HEK293 (cell line): ENCODE measurements at regions not wholly inside any gene's neighbourhood (a gene's known extent, or its start where the extent isn't known, plus 50 kb on each side); places are given as distances from the start of the nearest gene placed in this dataset.

Experiments
- CTCF ChIA-PET: fragments of 350-600 bp; formaldehyde crosslinking; extraction: SDS; loops from one replicate; lab custom pipeline; 2021; ENCODE audit warnings: antibody characterized with exemption; lab: Yijun Ruan, JAX
- POLR2A ChIA-PET: fragments of 300-600 bp; formaldehyde crosslinking; extraction: SDS; loops from one replicate; lab custom pipeline; 2020; ENCODE audit warnings: antibody characterized with exemption, inconsistent platforms; lab: Yijun Ruan, JAX
- H3K27ac ChIP-seq: fragments of 200-500 bp; sonication (Bioruptor generic); 2 replicates; pipeline ENCODE4 v1.5.1; 2014; ENCODE audit warnings: low read depth, low read length, control low read depth, inconsistent platforms; ENCODE audit errors: extremely low read depth
- H3K36me3 ChIP-seq, 2 experiments: fragments of 200-500 bp in 1 of 2; sonication (Bioruptor generic) in 1 of 2; 1 replicate in 1 of 2; 2 replicates in 1 of 2; pipeline ENCODE4 v1.5.1; 2014 to 2017; ENCODE audit warnings: inconsistent platforms in 2 of 2, low read length in 2 of 2; ENCODE audit not compliant: control insufficient read depth in 2 of 2, insufficient read depth in 1 of 2
- H3K4me1 ChIP-seq: fragments of 200-500 bp; sonication (Bioruptor generic); 2 replicates; pipeline ENCODE4 v1.5.1; 2014; ENCODE audit warnings: mild to moderate bottlenecking, low read length, inconsistent platforms; ENCODE audit not compliant: control insufficient read depth, insufficient read depth
- H3K4me3 ChIP-seq: 2 replicates; pipeline ENCODE4 v1.5.1; 2011; ENCODE audit warnings: low read depth, mild to moderate bottlenecking, control low read depth, low read length, moderate library complexity
- H3K9me3 ChIP-seq: fragments of 200-500 bp; sonication (Bioruptor generic); 2 replicates; pipeline ENCODE4 v1.5.1; 2014; ENCODE audit warnings: low read depth, low read length, inconsistent platforms; ENCODE audit not compliant: control insufficient read depth, insufficient read depth
- GLIS2 ChIP-seq: fragments of 450-650 bp; formaldehyde crosslinking; IDR thresholded peaks from 2 replicates; pipeline ENCODE4 v1.5.1; 2016; ENCODE audit warnings: missing biosample characterization, missing genetic modification characterization
- YY1 ChIP-seq: fragments of 450-650 bp; formaldehyde crosslinking; IDR thresholded peaks from 2 replicates; pipeline ENCODE4 v1.5.1; 2018; ENCODE audit warnings: missing biosample characterization, missing genetic modification characterization
- ZNF138 ChIP-seq: fragments of 450-650 bp; formaldehyde crosslinking; IDR thresholded peaks from 2 replicates; pipeline ENCODE4 v1.5.1; 2016; ENCODE audit warnings: missing biosample characterization, missing genetic modification characterization, borderline replicate concordance
- ZNF175 ChIP-seq: fragments of 450-650 bp; formaldehyde crosslinking; IDR thresholded peaks from 2 replicates; pipeline ENCODE4 v1.5.1; 2016; ENCODE audit warnings: missing biosample characterization, missing genetic modification characterization
- ZNF26 ChIP-seq: fragments of 450-650 bp; formaldehyde crosslinking; IDR thresholded peaks from 2 replicates; pipeline ENCODE4 v1.5.1; 2016; ENCODE audit warnings: missing biosample characterization, missing genetic modification characterization
- ZNF362 ChIP-seq: fragments of 450-650 bp; formaldehyde crosslinking; IDR thresholded peaks from 2 replicates; pipeline ENCODE4 v1.5.1; 2016; ENCODE audit warnings: missing biosample characterization, missing genetic modification characterization
- ZNF423 ChIP-seq: fragments of 450-650 bp; formaldehyde crosslinking; IDR thresholded peaks from 2 replicates; pipeline ENCODE4 v1.5.1; 2016; ENCODE audit warnings: missing biosample characterization, missing genetic modification characterization
- ZNF548 ChIP-seq: fragments of 450-650 bp; formaldehyde crosslinking; IDR thresholded peaks from 2 replicates; pipeline ENCODE4 v1.5.1; 2016; ENCODE audit warnings: missing biosample characterization, missing genetic modification characterization
- ZNF571 ChIP-seq: fragments of 450-650 bp; formaldehyde crosslinking; IDR thresholded peaks from 2 replicates; pipeline ENCODE4 v1.5.0; 2017; ENCODE audit warnings: missing biosample characterization, missing genetic modification characterization
- ZNF596 ChIP-seq: fragments of 450-650 bp; IDR thresholded peaks from 2 replicates; pipeline ENCODE4 v1.5.0; 2018; ENCODE audit warnings: missing biosample characterization, mild to moderate bottlenecking, missing genetic modification characterization, moderate library complexity
- ZNF610 ChIP-seq: fragments of 450-650 bp; formaldehyde crosslinking; IDR thresholded peaks from 2 replicates; pipeline ENCODE4 v1.5.1; 2016; ENCODE audit warnings: missing biosample characterization, missing genetic modification characterization, borderline replicate concordance
- ZNF658 ChIP-seq: fragments of 450-650 bp; formaldehyde crosslinking; IDR thresholded peaks from 2 replicates; pipeline ENCODE4; 2016; ENCODE audit warnings: missing biosample characterization, missing genetic modification characterization
- ZNF660 ChIP-seq: fragments of 450-650 bp; IDR thresholded peaks from 2 replicates; pipeline ENCODE4 v1.5.1; 2018; ENCODE audit warnings: missing biosample characterization, mild to moderate bottlenecking, missing genetic modification characterization
- TF ChIP-seq, protein P1 (sequence below): fragments of 450-650 bp; formaldehyde crosslinking; IDR thresholded peaks from 2 replicates; pipeline ENCODE4 v1.5.1; 2016; ENCODE audit warnings: missing biosample characterization, missing genetic modification characterization, borderline replicate concordance
- TF ChIP-seq, protein P2 (sequence below): fragments of 450-650 bp; formaldehyde crosslinking; IDR thresholded peaks from 2 replicates; pipeline ENCODE4 v1.5.1; 2016; ENCODE audit warnings: missing biosample characterization, missing genetic modification characterization, borderline replicate concordance

DNA sequence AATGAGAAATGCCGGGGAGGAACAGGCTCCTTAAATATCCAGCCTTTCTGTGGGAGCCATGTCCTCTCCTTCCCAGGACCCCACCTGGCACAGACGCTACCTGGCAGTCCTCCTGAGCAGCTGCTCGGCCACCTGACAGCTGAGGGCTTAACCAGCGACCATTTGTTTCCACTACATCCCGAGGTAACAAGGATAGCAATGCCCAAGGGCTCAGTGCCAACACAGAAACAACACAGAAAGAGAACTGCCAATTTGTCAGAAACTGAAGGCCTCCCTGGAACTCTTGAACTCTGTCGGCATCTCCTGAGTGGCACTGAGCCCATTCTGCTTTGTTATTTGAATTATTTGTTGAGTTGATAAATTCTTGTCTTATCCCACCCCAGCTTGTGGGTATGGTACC is 122.2 kb upstream of the ARHGAP28 start (continued):
- no peak for TF ChIP-seq ZNF26 (tag by site-specific recombination)
- no peak for TF ChIP-seq GLIS2
- no peak for TF ChIP-seq ZNF362 (tag by site-specific recombination)
- no peak for TF ChIP-seq YY1 (tag by site-specific recombination)
- no peak for TF ChIP-seq ZNF138 (tag by site-specific recombination)
- no peak for TF ChIP-seq ZNF571 (tag by site-specific recombination)
- TF ChIP-seq, protein P1, sequence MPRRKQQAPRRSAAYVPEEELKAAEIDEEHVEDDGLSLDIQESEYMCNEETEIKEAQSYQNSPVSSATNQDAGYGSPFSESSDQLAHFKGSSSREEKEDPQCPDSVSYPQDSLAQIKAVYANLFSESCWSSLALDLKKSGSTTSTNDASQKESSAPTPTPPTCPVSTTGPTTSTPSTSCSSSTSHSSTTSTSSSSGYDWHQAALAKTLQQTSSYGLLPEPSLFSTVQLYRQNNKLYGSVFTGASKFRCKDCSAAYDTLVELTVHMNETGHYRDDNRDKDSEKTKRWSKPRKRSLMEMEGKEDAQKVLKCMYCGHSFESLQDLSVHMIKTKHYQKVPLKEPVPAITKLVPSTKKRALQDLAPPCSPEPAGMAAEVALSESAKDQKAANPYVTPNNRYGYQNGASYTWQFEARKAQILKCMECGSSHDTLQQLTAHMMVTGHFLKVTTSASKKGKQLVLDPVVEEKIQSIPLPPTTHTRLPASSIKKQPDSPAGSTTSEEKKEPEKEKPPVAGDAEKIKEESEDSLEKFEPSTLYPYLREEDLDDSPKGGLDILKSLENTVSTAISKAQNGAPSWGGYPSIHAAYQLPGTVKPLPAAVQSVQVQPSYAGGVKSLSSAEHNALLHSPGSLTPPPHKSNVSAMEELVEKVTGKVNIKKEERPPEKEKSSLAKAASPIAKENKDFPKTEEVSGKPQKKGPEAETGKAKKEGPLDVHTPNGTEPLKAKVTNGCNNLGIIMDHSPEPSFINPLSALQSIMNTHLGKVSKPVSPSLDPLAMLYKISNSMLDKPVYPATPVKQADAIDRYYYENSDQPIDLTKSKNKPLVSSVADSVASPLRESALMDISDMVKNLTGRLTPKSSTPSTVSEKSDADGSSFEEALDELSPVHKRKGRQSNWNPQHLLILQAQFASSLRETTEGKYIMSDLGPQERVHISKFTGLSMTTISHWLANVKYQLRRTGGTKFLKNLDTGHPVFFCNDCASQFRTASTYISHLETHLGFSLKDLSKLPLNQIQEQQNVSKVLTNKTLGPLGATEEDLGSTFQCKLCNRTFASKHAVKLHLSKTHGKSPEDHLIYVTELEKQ (tag by site-specific recombination) = no peak
- TF ChIP-seq, all 188 proteins: peak for 0

DNA sequence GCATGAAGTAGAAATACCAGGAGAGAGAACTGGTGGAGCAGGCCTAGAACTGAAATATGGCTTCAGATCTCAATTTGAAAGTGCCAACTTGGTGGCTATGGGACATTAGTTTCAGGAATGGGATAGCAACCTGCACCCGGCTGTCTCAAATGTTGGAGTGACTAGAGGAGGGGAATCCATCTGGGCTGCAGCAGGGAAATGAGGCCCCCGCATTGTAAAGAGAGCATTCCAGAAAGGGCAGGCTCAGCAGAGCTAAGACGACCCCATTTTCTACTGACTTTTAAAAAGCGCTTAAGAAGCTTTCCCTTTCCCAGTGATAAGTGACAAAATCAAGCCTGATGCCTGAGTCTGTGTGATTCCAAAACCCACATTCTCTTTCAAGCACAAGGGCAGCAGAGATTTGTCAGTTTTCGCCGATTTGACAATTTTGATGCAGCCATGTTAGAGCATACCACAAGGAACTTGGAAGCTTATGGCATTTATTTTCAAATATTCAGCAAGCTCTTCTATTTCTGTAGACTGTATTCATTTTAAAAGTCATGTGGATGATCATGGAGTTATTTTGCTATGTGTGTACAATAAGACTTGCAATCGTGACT is 119.8 kb upstream of the ARHGAP28 start:
- no peak overlapping the region for H3K27ac ChIP-seq
- CTCF ChIA-PET = interaction anchor here (0.8 to 1.2 kb wide), 3 partner anchors 15 to 312 kb away, joined by 3 to 4 read pairs (median 4); no protein-coding TSS in a partner anchor
- no peaks in the 10 kb centered on the region for H3K36me3 ChIP-seq
- H3K4me3 ChIP-seq = no peak overlapping the region
- peaks cover 9% of the 10 kb centered on the region; the same call in 1 of the 2 replicates for H3K4me1 ChIP-seq
- POLR2A ChIA-PET = no interaction called here
- TF ChIP-seq, protein P2, sequence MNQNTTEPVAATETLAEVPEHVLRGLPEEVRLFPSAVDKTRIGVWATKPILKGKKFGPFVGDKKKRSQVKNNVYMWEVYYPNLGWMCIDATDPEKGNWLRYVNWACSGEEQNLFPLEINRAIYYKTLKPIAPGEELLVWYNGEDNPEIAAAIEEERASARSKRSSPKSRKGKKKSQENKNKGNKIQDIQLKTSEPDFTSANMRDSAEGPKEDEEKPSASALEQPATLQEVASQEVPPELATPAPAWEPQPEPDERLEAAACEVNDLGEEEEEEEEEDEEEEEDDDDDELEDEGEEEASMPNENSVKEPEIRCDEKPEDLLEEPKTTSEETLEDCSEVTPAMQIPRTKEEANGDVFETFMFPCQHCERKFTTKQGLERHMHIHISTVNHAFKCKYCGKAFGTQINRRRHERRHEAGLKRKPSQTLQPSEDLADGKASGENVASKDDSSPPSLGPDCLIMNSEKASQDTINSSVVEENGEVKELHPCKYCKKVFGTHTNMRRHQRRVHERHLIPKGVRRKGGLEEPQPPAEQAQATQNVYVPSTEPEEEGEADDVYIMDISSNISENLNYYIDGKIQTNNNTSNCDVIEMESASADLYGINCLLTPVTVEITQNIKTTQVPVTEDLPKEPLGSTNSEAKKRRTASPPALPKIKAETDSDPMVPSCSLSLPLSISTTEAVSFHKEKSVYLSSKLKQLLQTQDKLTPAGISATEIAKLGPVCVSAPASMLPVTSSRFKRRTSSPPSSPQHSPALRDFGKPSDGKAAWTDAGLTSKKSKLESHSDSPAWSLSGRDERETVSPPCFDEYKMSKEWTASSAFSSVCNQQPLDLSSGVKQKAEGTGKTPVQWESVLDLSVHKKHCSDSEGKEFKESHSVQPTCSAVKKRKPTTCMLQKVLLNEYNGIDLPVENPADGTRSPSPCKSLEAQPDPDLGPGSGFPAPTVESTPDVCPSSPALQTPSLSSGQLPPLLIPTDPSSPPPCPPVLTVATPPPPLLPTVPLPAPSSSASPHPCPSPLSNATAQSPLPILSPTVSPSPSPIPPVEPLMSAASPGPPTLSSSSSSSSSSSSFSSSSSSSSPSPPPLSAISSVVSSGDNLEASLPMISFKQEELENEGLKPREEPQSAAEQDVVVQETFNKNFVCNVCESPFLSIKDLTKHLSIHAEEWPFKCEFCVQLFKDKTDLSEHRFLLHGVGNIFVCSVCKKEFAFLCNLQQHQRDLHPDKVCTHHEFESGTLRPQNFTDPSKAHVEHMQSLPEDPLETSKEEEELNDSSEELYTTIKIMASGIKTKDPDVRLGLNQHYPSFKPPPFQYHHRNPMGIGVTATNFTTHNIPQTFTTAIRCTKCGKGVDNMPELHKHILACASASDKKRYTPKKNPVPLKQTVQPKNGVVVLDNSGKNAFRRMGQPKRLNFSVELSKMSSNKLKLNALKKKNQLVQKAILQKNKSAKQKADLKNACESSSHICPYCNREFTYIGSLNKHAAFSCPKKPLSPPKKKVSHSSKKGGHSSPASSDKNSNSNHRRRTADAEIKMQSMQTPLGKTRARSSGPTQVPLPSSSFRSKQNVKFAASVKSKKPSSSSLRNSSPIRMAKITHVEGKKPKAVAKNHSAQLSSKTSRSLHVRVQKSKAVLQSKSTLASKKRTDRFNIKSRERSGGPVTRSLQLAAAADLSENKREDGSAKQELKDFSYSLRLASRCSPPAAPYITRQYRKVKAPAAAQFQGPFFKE = no peak
- TF ChIP-seq ZNF175 (tag by site-specific recombination) (no peak), ZNF610 (tag by site-specific recombination) (no peak), ZNF423 (tag by site-specific recombination) (no peak), ZNF596 (tag by site-specific recombination) (no peak), ZNF658 (tag by site-specific recombination) (no peak), ZNF548 (tag by site-specific recombination) (no peak), ZNF660 (no peak)
- H3K9me3 ChIP-seq = no peaks in the 10 kb centered on the region
